A673 (cell line): ENCODE measurements at regions not wholly inside any gene's neighbourhood (a gene's known extent, or its start where the extent isn't known, plus 50 kb on each side); places are given as distances from the start of the nearest gene placed in this dataset.

Source experiments
- EZH2 ChIP-seq: fragments of 200-600 bp; sonication (generic); IDR thresholded peaks from 2 replicates; pipeline ENCODE4 v1.6.1; 2017; ENCODE audit warnings: borderline replicate concordance, low read depth, mild to moderate bottlenecking, mixed read lengths, antibody characterized with exemption, low read length; ENCODE audit not compliant: poor library complexity, severe bottlenecking
- TF ChIP-seq, protein P1 (sequence below): fragments of 300-800, 200-600 bp; sonication (generic); conservative IDR thresholded peaks from 2 replicates; pipeline ENCODE4 v1.5.1; 2017; ENCODE audit warnings: low read depth, mild to moderate bottlenecking, antibody characterized with exemption, low read length, moderate library complexity, mixed read lengths

DNA sequence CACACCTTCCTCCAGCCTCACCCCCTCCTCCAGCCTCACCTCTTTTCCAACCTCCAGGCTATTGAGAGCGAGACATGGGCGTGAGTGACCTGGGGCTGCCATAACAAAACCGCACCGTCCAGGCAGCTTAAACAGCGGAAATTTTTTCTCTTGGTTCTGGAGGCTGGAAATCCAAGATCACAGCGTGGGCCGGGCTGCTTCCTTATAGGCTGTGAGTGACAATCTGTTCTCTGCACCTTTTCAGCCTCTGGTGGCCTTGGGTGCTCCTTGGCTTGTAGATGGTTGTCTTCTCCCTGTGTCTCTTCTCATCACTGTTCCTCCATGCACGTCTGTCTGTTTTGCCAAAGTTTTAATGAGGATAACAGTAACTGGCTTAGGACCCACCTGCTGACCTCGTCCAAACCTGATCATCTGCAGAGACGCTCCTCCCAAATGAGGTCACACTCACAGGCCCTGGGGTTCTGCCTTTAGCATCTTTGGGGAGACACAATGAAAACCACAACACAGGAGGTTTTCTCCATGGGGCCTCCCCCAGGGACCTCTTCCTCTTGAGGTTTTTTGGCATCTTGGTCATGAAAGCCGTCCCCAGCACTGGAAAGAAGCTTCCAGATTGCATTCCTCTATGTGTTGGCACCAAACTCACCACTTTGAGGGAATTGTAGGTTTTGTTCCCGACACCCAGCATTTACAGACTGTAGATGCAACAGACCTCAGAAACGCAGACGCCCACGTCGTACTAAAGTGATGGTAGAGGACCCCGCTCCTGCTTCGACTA lies 878.1 kb downstream of the BRD1 start:
- TF ChIP-seq, protein P1, sequence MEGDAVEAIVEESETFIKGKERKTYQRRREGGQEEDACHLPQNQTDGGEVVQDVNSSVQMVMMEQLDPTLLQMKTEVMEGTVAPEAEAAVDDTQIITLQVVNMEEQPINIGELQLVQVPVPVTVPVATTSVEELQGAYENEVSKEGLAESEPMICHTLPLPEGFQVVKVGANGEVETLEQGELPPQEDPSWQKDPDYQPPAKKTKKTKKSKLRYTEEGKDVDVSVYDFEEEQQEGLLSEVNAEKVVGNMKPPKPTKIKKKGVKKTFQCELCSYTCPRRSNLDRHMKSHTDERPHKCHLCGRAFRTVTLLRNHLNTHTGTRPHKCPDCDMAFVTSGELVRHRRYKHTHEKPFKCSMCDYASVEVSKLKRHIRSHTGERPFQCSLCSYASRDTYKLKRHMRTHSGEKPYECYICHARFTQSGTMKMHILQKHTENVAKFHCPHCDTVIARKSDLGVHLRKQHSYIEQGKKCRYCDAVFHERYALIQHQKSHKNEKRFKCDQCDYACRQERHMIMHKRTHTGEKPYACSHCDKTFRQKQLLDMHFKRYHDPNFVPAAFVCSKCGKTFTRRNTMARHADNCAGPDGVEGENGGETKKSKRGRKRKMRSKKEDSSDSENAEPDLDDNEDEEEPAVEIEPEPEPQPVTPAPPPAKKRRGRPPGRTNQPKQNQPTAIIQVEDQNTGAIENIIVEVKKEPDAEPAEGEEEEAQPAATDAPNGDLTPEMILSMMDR, result no peak
- no peak for TF ChIP-seq EZH2
